Kidney (tissue), 13 donors: ENCODE measurements at regions not wholly inside any gene's neighbourhood (a gene's known extent, or its start where the extent isn't known, plus 50 kb on each side); places are given as distances from the start of the nearest gene placed in this dataset.

Source experiments
- DNase-seq, 5 donors: peaks; one replicate each; pipeline ENCODE4 v3.0.0-alpha.2; 2013 to 2020
- FAIRE-seq: peaks from 2 replicates; lab custom pipeline; 2012; peaks lifted over from hg19 to GRCh38; lab: Jason Lieb, UNC
- H3K27ac ChIP-seq, 2 donors: one replicate each; pipeline ENCODE4 v1.7.0; 2013; ENCODE audit warnings: low read depth in 2 of 2, low read length in 2 of 2, inconsistent platforms in 1 of 2
- H3K27me3 ChIP-seq: one replicate; pipeline ENCODE4 v1.7.1; 2013; ENCODE audit warnings: low read length, inconsistent platforms; ENCODE audit not compliant: control insufficient read depth, insufficient read depth
- H3K36me3 ChIP-seq, 3 donors: one replicate each; pipeline versions ENCODE4 v1.7.0 to v1.7.1; 2013; ENCODE audit warnings: low read length in 3 of 3, control low read depth in 1 of 3, inconsistent platforms in 1 of 3; ENCODE audit not compliant: insufficient read depth in 3 of 3, control insufficient read depth in 2 of 3
- H3K4me1 ChIP-seq, 3 donors: one replicate each; pipeline versions ENCODE4 v1.7.0 to v1.7.1; 2013; ENCODE audit warnings: low read length in 3 of 3, inconsistent platforms in 1 of 3, low read depth in 1 of 3; ENCODE audit not compliant: control insufficient read depth in 2 of 3, insufficient read depth in 2 of 3
- H3K4me3 ChIP-seq, 3 donors: one replicate each; pipeline versions ENCODE4 v1.7.0 to v1.8.1; 2013; ENCODE audit warnings: low read length in 3 of 3, control low read depth in 1 of 3, inconsistent platforms in 1 of 3
- H3K9ac ChIP-seq, 3 donors: one replicate each; pipeline versions ENCODE4 v1.7.0 to v1.7.1; 2013; ENCODE audit warnings: low read length in 3 of 3, control low read depth in 1 of 3, inconsistent platforms in 1 of 3
- H3K9me3 ChIP-seq, 3 donors: one replicate each; pipeline versions ENCODE4 v1.7.0 to v1.7.1; 2013; ENCODE audit warnings: low read length in 3 of 3, control low read depth in 1 of 3, inconsistent platforms in 1 of 3; ENCODE audit not compliant: control insufficient read depth in 2 of 3, insufficient read depth in 1 of 3
- intact Hi-C: fragments of 100-400 bp; cut with DNase I; formaldehyde crosslinking; loops from one replicate; pipeline ENCODE4 v1.11.1; 2022
- TF ChIP-seq, protein P1 (sequence below): IDR thresholded peaks from 3 replicates; pipeline ENCODE4 v1.5.1; 2012; ENCODE audit warnings: mild to moderate bottlenecking, moderate library complexity, borderline replicate concordance; ENCODE audit not compliant: insufficient read depth; ENCODE audit errors: extremely low read depth
- donor health status: control.
- donor health status: control.
- donor health status: control.
- donor health status: control.
- donor health status: control.
- donor health status: DM: yes; HTN: yes; CAD: no.
- donor health status: Normal renal cell carcinoma (clear cell type).

DNA sequence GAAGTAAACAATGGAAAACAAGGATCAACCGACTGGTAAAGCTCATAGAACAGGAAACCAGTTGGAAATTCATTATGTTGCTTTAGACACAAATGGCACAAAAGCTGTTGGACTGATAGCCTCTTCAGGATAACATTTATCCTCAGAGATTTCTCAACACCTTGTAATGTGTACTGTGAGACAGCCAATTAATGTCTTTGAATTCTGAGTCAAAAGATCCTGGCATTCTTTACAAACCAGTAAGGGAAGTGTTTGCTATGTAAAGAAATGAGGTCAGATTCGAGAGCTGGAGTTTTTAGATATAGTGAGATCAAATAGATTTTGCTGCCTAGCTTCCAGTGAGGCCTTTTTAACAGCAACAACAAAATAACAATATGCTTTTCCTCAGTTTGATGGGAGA, 439.2 kb downstream of the C6orf118 start:
- FAIRE-seq, result no peak
- Histone ChIP-seq H3K36me3 (no peaks in the 10 kb centered on the region), H3K27me3 (no peaks in the 10 kb centered on the region), H3K9ac (no peak overlapping the region), H3K4me1 (no peaks in the 10 kb centered on the region), H3K9me3 (no peaks in the 10 kb centered on the region), H3K4me3 (no peak overlapping the region), H3K27ac (no peak overlapping the region)
- no peak for DNase-seq
- TF ChIP-seq, protein P1, sequence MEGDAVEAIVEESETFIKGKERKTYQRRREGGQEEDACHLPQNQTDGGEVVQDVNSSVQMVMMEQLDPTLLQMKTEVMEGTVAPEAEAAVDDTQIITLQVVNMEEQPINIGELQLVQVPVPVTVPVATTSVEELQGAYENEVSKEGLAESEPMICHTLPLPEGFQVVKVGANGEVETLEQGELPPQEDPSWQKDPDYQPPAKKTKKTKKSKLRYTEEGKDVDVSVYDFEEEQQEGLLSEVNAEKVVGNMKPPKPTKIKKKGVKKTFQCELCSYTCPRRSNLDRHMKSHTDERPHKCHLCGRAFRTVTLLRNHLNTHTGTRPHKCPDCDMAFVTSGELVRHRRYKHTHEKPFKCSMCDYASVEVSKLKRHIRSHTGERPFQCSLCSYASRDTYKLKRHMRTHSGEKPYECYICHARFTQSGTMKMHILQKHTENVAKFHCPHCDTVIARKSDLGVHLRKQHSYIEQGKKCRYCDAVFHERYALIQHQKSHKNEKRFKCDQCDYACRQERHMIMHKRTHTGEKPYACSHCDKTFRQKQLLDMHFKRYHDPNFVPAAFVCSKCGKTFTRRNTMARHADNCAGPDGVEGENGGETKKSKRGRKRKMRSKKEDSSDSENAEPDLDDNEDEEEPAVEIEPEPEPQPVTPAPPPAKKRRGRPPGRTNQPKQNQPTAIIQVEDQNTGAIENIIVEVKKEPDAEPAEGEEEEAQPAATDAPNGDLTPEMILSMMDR, result no peak
- intact Hi-C loops, result no loop called here

DNA sequence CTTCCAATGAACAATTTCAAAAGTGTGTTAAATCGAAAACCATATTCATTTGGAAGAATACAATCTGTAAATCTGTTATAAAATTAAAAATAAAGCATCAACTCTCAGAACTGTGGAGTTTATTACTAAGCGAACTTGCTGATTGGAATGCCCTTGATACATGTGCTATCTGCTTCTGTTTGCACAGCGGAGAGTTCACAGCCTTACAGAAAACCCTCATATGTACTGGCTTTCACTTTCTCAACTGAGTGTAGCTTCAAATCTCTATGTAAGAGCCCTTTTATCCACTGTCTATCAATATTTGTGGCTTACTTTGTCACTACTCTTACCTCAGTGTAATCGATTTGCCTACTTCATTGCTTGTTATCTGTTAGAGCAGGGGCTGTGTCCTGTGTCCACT, 447.4 kb downstream of the C6orf118 start:
- no peak overlapping the region for H3K9ac ChIP-seq
- intact Hi-C loops, result no loop called here
- no peaks in the 10 kb centered on the region for H3K9me3 ChIP-seq
- no peaks in the 10 kb centered on the region for H3K36me3 ChIP-seq
- no peak for FAIRE-seq
- no peaks in the 10 kb centered on the region for H3K27me3 ChIP-seq
- no peaks in the 10 kb centered on the region for H3K4me1 ChIP-seq
- H3K27ac ChIP-seq, result no peak overlapping the region
- no peak overlapping the region for H3K4me3 ChIP-seq
- DNase-seq, result no peak
- TF ChIP-seq, protein P1, result no peak

DNA sequence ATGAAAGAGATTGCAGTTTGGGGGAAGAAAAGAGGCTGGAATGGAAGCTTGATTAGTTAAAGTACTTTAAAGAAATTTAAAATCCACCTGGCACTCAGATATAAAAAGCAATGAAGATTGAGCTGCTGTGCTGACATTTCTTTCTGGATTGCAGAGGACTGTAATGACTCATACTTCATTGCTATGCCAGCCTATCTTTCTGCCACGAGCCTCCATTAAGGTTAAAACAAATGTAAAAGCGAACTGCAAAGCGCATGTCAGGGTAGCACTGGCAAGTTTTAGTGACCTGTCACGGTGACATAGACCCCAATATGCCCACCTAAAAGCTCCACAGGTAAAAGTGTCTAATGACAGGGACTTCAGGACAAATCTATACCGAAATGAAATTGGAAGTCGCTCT, 449.6 kb downstream of the C6orf118 start:
- no peak overlapping the region for H3K27ac ChIP-seq
- DNase-seq, result no peak

More for the DNA sequence above, 449.6 kb downstream of the C6orf118 start:
- intact Hi-C loops, result no loop called here
- no peak for FAIRE-seq
- Histone ChIP-seq H3K27me3 (no peaks in the 10 kb centered on the region), H3K36me3 (no peaks in the 10 kb centered on the region), H3K9me3 (no peaks in the 10 kb centered on the region), H3K4me3 (no peak overlapping the region), H3K9ac (no peak overlapping the region), H3K4me1 (no peaks in the 10 kb centered on the region)
- TF ChIP-seq, protein P1, result no peak
